Panc1 (cell line): ENCODE measurements at regions not wholly inside any gene's neighbourhood (a gene's known extent, or its start where the extent isn't known, plus 50 kb on each side); places are given as distances from the start of the nearest gene placed in this dataset.

ENCODE experiments used
- ATAC-seq: fragments of 200-7000 bp; cut with Tn5 transposase; 2 replicates; pipeline ENCODE4 v1.9.1; 2020; ENCODE audit warnings: mild to moderate bottlenecking, moderate library complexity
- BruUV-seq: library from RNA; stranded (reverse); fragments of 400-500 nt; replicated peaks from 2 replicates; lab custom pipeline; 2021; lab: Mats Ljungman, UMichigan
- CTCF ChIA-PET: fragments of 300-600 bp; sonication (Branson Sonifier 250); formaldehyde crosslinking; loops from one replicate; lab custom pipeline; 2022; ENCODE audit warnings: antibody characterized with exemption; lab: Charles Lee
- POLR2A ChIA-PET: fragments of 300-600 bp; sonication (Branson Sonifier 250); formaldehyde crosslinking; loops from one replicate; lab custom pipeline; 2022; ENCODE audit warnings: antibody characterized with exemption; lab: Charles Lee
- DNase-seq: peaks from one replicate; pipeline ENCODE4 v3.0.0-alpha.2; 2010; ENCODE audit warnings: low read depth, low spot score
- H3K27ac ChIP-seq: 2 replicates; pipeline ENCODE4 v1.5.1; 2011; ENCODE audit warnings: mild to moderate bottlenecking, low read length, inconsistent platforms
- H3K27me3 ChIP-seq: fragments of 200-500 bp; sonication (Bioruptor generic); 2 replicates; pipeline ENCODE4 v1.6.0; 2014; ENCODE audit warnings: low read length, inconsistent platforms; ENCODE audit not compliant: control insufficient read depth, insufficient read depth
- H3K36me3 ChIP-seq: fragments of 200-500 bp; sonication (Bioruptor generic); 2 replicates; pipeline ENCODE4 v1.5.1; 2014; ENCODE audit warnings: inconsistent platforms, mild to moderate bottlenecking, low read length, moderate library complexity; ENCODE audit not compliant: control insufficient read depth, insufficient read depth
- H3K4me1 ChIP-seq: 2 replicates; pipeline ENCODE4 v1.5.1; 2011; ENCODE audit warnings: inconsistent platforms, mild to moderate bottlenecking, low read length, moderate library complexity; ENCODE audit not compliant: control insufficient read depth, insufficient read depth
- H3K4me3 ChIP-seq, 2 experiments: 2 replicates each; pipeline ENCODE4 v1.5.1; 2011 to 2012; ENCODE audit warnings: low read depth in 2 of 2, low read length in 2 of 2, mild to moderate bottlenecking in 2 of 2, inconsistent platforms in 1 of 2, moderate library complexity in 1 of 2
- H3K9me3 ChIP-seq: fragments of 200-500 bp; sonication (Bioruptor generic); 2 replicates; pipeline ENCODE4 v1.5.1; 2014; ENCODE audit warnings: low read depth, mild to moderate bottlenecking, inconsistent platforms, low read length, moderate library complexity; ENCODE audit not compliant: control insufficient read depth, insufficient read depth
- POLR2AphosphoS5 ChIP-seq: IDR thresholded peaks from 2 replicates; pipeline ENCODE4 v1.6.1; 2012; ENCODE audit warnings: mild to moderate bottlenecking, low read depth, low read length, moderate library complexity
- REST ChIP-seq, 2 experiments: IDR thresholded peaks; 2 replicates each; pipeline ENCODE4 v1.6.1; 2011 to 2012; ENCODE audit warnings: low read depth in 2 of 2, control low read depth in 1 of 2, low read length in 1 of 2, mild to moderate bottlenecking in 1 of 2, moderate library complexity in 1 of 2; ENCODE audit not compliant: insufficient read depth in 1 of 2
- SIN3A ChIP-seq: IDR thresholded peaks from 2 replicates; pipeline ENCODE4 v1.6.1; 2012; ENCODE audit warnings: low read depth, mild to moderate bottlenecking, low read length, moderate library complexity, borderline replicate concordance; ENCODE audit not compliant: insufficient read depth
- TCF7L2 ChIP-seq: IDR thresholded peaks from 2 replicates; pipeline ENCODE4 v1.6.1; 2011; ENCODE audit warnings: mild to moderate bottlenecking, low read depth, low read length, inconsistent platforms
- in situ Hi-C: cut with HindIII; loops from 2 replicates; pipeline ENCODE4 v1.10.0; 2016; ENCODE audit warnings: low sequenced_read_pairs, low pct_unique_long_range_greater_than_20kb
- intact Hi-C: fragments of 100-400 bp; cut with micrococcal nuclease; formaldehyde crosslinking; loops from one replicate; pipeline ENCODE4 v1.10.0; 2022; ENCODE audit not compliant: unreplicated experiment
- TF ChIP-seq, protein P1 (sequence below): fragments of 450-650 bp; IDR thresholded peaks from 2 replicates; pipeline ENCODE4 v1.5.1; 2017; ENCODE audit warnings: mild to moderate bottlenecking

- no peaks in the 10 kb centered on the region for H3K27me3 ChIP-seq
- intact Hi-C loops, result no loop called here
- no peaks in the 10 kb centered on the region for H3K4me1 ChIP-seq
- H3K27ac ChIP-seq, result no peak overlapping the region
- no peak for TF ChIP-seq POLR2AphosphoS5
- TF ChIP-seq TCF7L2, result no peak
- TF ChIP-seq, protein P1, sequence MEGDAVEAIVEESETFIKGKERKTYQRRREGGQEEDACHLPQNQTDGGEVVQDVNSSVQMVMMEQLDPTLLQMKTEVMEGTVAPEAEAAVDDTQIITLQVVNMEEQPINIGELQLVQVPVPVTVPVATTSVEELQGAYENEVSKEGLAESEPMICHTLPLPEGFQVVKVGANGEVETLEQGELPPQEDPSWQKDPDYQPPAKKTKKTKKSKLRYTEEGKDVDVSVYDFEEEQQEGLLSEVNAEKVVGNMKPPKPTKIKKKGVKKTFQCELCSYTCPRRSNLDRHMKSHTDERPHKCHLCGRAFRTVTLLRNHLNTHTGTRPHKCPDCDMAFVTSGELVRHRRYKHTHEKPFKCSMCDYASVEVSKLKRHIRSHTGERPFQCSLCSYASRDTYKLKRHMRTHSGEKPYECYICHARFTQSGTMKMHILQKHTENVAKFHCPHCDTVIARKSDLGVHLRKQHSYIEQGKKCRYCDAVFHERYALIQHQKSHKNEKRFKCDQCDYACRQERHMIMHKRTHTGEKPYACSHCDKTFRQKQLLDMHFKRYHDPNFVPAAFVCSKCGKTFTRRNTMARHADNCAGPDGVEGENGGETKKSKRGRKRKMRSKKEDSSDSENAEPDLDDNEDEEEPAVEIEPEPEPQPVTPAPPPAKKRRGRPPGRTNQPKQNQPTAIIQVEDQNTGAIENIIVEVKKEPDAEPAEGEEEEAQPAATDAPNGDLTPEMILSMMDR, result no peak
- no peak for TF ChIP-seq REST (IDR thresholded peaks at IDR 0.05; ENCODE audit: insufficient read depth in 1 of 2, low read depth in 2 of 2, low read length in 1 of 2)
- TF ChIP-seq SIN3A, result no peak
- ATAC-seq (no peak), DNase-seq (no peak)
- CTCF ChIA-PET, result no interaction called here
- BruUV-seq, result no TSS peak
- in situ Hi-C loops, result no loop called here
- no peak overlapping the region for H3K4me3 ChIP-seq
- H3K36me3 ChIP-seq, result no peaks in the 10 kb centered on the region
- POLR2A ChIA-PET, result no interaction called here
- no peaks in the 10 kb centered on the region for H3K9me3 ChIP-seq
These were observed 147.1 kb downstream of the MPP7 start for GRCh38 chr10:28155726-28156125.

DNA sequence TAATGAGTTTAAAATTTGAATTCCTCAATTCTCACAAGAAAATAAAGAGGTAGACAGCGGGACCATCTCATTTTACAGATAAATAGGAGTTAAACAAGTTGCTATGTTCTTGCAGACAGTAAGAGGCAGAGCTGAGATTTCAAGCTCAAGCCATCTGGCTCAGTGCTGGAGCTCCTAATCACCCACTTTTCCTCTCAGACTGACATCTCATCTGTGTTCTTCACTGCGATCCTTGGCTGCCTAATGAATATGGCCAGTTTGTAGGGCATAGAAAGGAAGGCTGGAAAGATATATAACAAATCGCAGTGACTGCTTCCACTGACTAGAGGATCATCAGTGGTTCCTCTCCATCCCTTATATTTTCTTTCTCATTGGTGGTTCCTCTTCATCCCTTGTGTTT, 151.2 kb downstream of the MPP7 start:
- TF ChIP-seq, protein P1, result no peak
- TF ChIP-seq TCF7L2 (no peak), REST (IDR thresholded peaks at IDR 0.05; ENCODE audit: insufficient read depth in 1 of 2, low read depth in 2 of 2, low read length in 1 of 2) (no peak), POLR2AphosphoS5 (no peak), SIN3A (no peak)
- CTCF ChIA-PET, result no interaction called here
- intact Hi-C loops, result no loop called here

More for the DNA sequence above, 151.2 kb downstream of the MPP7 start:
- H3K36me3 ChIP-seq, result no peaks in the 10 kb centered on the region
- H3K4me3 ChIP-seq, result no peak overlapping the region
- no peak overlapping the region for H3K27ac ChIP-seq
- no peaks in the 10 kb centered on the region for H3K27me3 ChIP-seq
- no peaks in the 10 kb centered on the region for H3K9me3 ChIP-seq
- no peak for DNase-seq
- POLR2A ChIA-PET, result no interaction called here
- H3K4me1 ChIP-seq, result no peaks in the 10 kb centered on the region
- no TSS peak for BruUV-seq
- in situ Hi-C loops, result no loop called here
- no peak for ATAC-seq
